AG09319 (cell line): ENCODE measurements at regions not wholly inside any gene's neighbourhood (a gene's known extent, or its start where the extent isn't known, plus 50 kb on each side); places are given as distances from the start of the nearest gene placed in this dataset.

ENCODE experiments used
- DNase-seq: peaks from one replicate; pipeline ENCODE4 v3.0.0-alpha.2; 2010; ENCODE audit warnings: low read depth; ENCODE audit errors: extremely low read depth
- CTCF ChIP-seq: IDR thresholded peaks from 2 replicates; pipeline ENCODE4 v1.5.1; 2011; ENCODE audit warnings: low read depth, mild to moderate bottlenecking, inconsistent platforms, low read length, moderate library complexity

GRCh38 chr15:53110999-53111398 lies 320.9 kb upstream of the ONECUT1 start:
- TF ChIP-seq CTCF, result no peak
- no peak for DNase-seq

- DNase-seq, result no peak
- TF ChIP-seq CTCF, result no peak
Measured at GRCh38 chr15:53108319-53108718, 318.2 kb upstream of the ONECUT1 start.

GRCh38 chr15:53107855-53108254 lies 317.7 kb upstream of the ONECUT1 start:
- TF ChIP-seq CTCF, result no peak

GRCh38 chr15:53106505-53107286 lies 316.6 kb upstream of the ONECUT1 start:
- no peak for TF ChIP-seq CTCF
- DNase-seq, result no peak

More at GRCh38 chr15:53107855-53108254, 317.7 kb upstream of the ONECUT1 start:
- DNase-seq, result no peak

GRCh38 chr15:53102483-53102882 lies 312.3 kb upstream of the ONECUT1 start:
- no peak for TF ChIP-seq CTCF
- DNase-seq, result no peak

GRCh38 chr15:53080484-53080883 lies 290.3 kb upstream of the ONECUT1 start:
- no peak for DNase-seq
- no peak for TF ChIP-seq CTCF

- no peak for TF ChIP-seq CTCF
- DNase-seq, result no peak
Measured at GRCh38 chr15:53074221-53074620, 284.1 kb upstream of the ONECUT1 start.
